HG03342 (cell line): ENCODE measurements at regions not wholly inside any gene's neighbourhood (a gene's known extent, or its start where the extent isn't known, plus 50 kb on each side); places are given as distances from the start of the nearest gene placed in this dataset.

Experiments used
- ATAC-seq: cut with Tn5 transposase; IDR thresholded peaks from one replicate; pipeline ENCODE4 v1.9.1; 2021; ENCODE audit warnings: mild to moderate bottlenecking, moderate library complexity; ENCODE audit not compliant: unreplicated experiment

- no peak for ATAC-seq
Observed at GRCh38 chr3:194801461-194802432, 116.1 kb downstream of the FAM43A start.

DNA sequence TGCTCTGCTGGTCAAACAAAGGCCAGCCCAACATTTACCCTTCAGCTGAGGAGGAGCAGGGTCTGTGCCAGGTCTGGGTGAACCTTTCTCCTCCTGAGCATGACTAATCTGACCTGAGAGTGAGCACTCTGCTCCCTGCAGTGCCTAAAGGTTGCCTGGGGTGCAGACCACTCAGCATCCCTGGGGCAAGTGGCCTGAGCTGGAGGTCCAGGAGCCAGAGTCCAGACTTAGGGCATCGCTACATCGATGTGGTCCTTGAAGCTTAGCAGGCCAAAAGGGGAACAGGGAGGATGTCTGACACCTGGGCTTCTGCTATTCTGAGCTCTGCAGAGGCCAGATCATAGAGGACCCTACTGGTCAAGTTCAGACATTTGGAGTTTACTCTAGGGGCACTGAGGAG lies 119.1 kb downstream of the FAM43A start:
- ATAC-seq: no peak

- no peak for ATAC-seq
Observed at GRCh38 chr3:194805546-194805945, 119.9 kb downstream of the FAM43A start.

GRCh38 chr3:194806991-194807630 lies 121.4 kb downstream of the FAM43A start:
- ATAC-seq: no peak

- ATAC-seq: no peak
Observed at GRCh38 chr3:194808640-194809097, 123.0 kb downstream of the FAM43A start.

- ATAC-seq: no peak
Observed at GRCh38 chr3:194809382-194809781, 123.7 kb downstream of the FAM43A start.

DNA sequence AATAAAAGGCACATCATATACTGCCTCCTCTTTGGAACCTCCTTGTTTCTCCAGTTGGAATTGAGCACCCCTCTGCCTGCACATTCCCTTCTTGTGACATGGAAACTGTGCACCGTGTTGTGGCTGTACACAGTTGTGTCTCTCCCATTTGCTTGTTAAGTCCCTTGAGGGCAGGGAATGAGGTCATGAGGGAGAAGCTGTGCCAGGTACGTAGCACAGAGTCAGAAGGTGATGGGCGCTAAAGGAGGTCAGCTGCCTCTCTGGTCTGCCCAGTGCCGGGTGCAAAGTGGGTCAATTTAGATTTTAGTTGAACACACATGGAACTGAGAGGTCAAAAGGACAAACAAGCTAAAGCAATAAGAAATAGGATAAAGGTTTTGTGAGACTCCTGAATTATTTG lies 124.4 kb downstream of the FAM43A start:
- no peak for ATAC-seq

- no peak for ATAC-seq
Observed at GRCh38 chr3:194811118-194811517, 125.4 kb downstream of the FAM43A start.

DNA sequence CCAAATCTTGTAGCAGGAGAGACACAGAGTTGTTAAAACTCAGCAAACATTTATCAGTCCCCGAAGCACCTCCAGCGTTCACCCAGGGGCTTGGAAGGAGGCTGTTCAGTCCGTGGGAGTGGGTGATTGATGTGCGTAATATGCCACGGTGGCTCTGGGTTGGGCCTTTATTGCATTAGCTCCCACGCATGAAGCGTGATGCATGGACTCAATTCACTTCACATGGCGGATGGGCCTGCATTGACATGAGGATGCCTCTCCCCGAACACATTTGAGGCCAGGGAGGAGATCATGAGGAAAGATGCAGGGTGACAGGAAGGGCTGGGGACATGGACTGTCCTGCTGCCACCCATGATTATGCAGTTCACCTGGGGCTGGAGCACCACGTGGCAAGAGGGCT lies 126.5 kb downstream of the FAM43A start:
- ATAC-seq: no peak

GRCh38 chr3:194814878-194815357 lies 129.2 kb downstream of the FAM43A start:
- no peak for ATAC-seq

GRCh38 chr3:194816748-194817591 lies 131.3 kb downstream of the FAM43A start:
- ATAC-seq: no peak

GRCh38 chr3:194817592-194817930 lies 131.9 kb downstream of the FAM43A start:
- no peak for ATAC-seq

DNA sequence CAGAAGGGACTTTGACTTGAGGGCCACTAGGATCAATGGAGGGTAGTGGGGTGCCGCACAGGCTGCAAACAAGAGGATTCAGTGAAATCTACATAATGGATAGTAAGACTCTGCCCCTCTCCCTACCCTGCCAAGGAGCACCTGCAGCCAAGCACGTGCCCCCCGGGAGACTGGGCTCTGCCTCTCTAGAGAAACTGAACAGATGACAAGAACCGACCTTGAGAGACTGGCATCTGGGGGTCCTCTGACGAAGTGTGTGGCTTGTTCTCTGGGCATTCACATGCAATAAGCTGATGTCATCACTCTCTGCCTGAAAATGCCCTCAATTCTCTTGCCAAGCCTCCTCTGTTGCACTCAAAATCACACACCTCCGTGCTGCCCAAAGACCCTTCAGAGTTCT lies 132.3 kb downstream of the FAM43A start:
- no peak for ATAC-seq

GRCh38 chr3:194824100-194824499 lies 138.4 kb downstream of the FAM43A start:
- no peak for ATAC-seq

DNA sequence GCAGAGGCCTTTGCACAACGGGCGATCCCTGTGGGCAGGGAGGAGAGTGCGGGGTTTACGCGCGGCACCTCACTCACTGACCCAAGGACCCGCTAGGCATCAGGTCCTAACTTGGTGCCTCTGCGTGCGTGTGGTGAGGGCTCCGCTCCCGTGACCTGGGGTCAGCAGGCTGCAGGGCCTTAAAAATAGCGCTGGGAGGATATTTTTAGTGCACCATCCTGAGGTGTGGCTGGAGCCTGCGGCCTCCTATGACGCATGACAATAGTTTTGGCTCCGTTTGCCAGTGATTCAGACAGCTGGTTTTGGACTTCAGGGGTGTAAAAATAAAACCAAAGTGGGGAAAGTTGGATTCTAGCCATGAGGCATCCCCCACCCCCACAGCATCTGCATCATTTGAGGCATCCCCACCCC lies 139.0 kb downstream of the FAM43A start:
- ATAC-seq: no peak

DNA sequence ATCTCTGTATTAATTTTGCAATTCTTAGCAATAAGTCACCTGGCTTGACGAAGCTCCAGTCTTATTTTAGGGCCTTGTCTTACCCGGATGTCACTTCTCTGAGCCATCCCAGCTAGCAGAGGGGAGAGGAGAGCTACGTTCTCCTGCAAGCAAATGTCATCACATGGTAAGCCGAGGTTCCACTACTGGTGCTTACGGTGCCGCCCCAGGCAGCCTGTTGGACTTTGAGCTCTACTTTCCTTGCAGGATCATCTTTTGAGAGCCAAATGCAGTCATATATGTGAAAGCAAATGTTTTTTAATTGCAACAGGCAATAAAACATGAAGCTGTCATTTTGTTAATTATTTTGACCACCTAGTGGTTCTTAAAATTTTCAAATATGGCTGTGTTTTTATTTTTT lies 140.9 kb downstream of the FAM43A start:
- no peak for ATAC-seq

GRCh38 chr3:194827486-194827885 lies 141.8 kb downstream of the FAM43A start:
- no peak for ATAC-seq

GRCh38 chr3:194828116-194828515 lies 142.4 kb downstream of the FAM43A start:
- no peak for ATAC-seq

DNA sequence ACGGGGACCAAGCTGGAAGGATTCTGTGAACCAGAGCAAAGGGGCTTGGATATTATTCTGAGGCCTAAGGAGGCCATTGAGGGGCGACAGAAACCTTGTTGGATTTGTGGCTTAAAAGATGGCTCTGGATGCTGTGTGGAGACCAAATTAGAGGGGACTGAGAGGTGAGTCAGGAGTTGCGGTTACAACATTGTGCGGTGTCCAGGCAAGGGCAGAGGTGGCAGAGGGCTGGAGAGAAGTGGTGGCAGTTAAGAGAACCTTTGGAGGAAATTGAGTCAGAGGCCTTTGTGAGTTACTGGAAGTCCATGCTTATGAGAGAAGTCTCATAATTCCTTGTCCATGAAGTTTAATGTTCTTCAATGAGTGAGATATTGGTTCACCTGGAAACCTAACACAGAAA lies 143.2 kb downstream of the FAM43A start:
- no peak for ATAC-seq

DNA sequence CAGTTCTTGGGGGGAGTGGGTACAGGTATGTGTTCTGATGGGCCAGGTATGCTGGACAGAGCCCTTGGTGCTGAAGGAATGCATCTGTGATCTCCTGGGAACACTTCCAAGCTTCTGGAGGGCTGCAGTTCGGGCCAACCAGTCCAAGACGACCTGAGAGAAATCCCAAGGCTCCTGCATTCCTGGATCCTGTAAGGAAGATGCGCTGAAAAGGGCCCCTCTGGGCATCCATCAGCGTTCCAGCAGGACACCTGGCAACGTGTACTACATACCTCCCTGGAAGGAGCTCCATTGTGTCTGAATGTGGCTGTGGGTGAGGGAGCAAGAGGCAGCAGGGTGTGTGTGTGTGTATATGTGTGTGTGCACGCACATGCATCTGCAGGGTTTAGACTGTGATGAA lies 144.7 kb downstream of the FAM43A start:
- ATAC-seq: no peak

- ATAC-seq: no peak
Observed at GRCh38 chr3:194830978-194831377, 145.3 kb downstream of the FAM43A start.
